ENCODE measurements at regions not wholly inside any gene's neighbourhood (a gene's known extent, or its start where the extent isn't known, plus 50 kb on each side); places are given as distances from the start of the nearest gene placed in this dataset.

- Histone ChIP-seq H3K36me3 (ENCODE audit: control insufficient read depth, insufficient read depth, low read length) (no peaks in the 10 kb centered on the region), H3K27me3 (ENCODE audit: control insufficient read depth, insufficient read depth, low read length, poor library complexity, severe bottlenecking) (no peaks in the 10 kb centered on the region), H3K4me3 (ENCODE audit: low read length) (no peak overlapping the region), H3K9ac (ENCODE audit: extremely low read depth, low read length, poor library complexity, severe bottlenecking) (no peak overlapping the region), H3K27ac (ENCODE audit: low read depth, low read length) (no peak overlapping the region), H3K4me1 (ENCODE audit: control insufficient read depth, insufficient read depth, low read length) (no peaks in the 10 kb centered on the region), H3K9me3 (ENCODE audit: control insufficient read depth, low read length) (no peaks in the 10 kb centered on the region)
- no peak overlapping the region for H3K4me3 Mint-ChIP-seq
- H3K27ac Mint-ChIP-seq = no peak overlapping the region
- H3K9me3 Mint-ChIP-seq = no peaks in the 10 kb centered on the region
- no peak for TF ChIP-seq CTCF (conservative IDR thresholded peaks at IDR 0.05)
- H3K27me3 Mint-ChIP-seq (ENCODE audit: insufficient read depth) = no peaks in the 10 kb centered on the region
- no peaks in the 10 kb centered on the region for H3K36me3 Mint-ChIP-seq (ENCODE audit: low read depth)
- DNase-seq = no peak
- no peaks in the 10 kb centered on the region for H3K4me1 Mint-ChIP-seq
- WGBS, 2 experiments (ENCODE audit: insufficient coverage in 1 of 2, insufficient read length in 1 of 2) = 81 to 92% methylated on average over 3 of the region's 3 CpGs
These were observed 422.7 kb upstream of the SYT1 start for GRCh38 chr12:78441737-78442453.

GRCh38 chr12:78442454-78442801 lies 422.1 kb upstream of the SYT1 start:
- Mint-ChIP-seq H3K4me3 (no peak overlapping the region), H3K36me3 (ENCODE audit: low read depth) (no peaks in the 10 kb centered on the region), H3K9me3 (no peaks in the 10 kb centered on the region), H3K27ac (no peak overlapping the region), H3K27me3 (ENCODE audit: insufficient read depth) (no peaks in the 10 kb centered on the region), H3K4me1 (no peaks in the 10 kb centered on the region)
- TF ChIP-seq CTCF (conservative IDR thresholded peaks at IDR 0.05) = no peak
- no peak overlapping the region for H3K9ac ChIP-seq (ENCODE audit: extremely low read depth, low read length, poor library complexity, severe bottlenecking)
- H3K27ac ChIP-seq (ENCODE audit: low read depth, low read length) = no peak overlapping the region
- no peaks in the 10 kb centered on the region for H3K36me3 ChIP-seq (ENCODE audit: control insufficient read depth, insufficient read depth, low read length)
- DNase-seq = no peak
- H3K4me3 ChIP-seq (ENCODE audit: low read length) = no peak overlapping the region
- no peaks in the 10 kb centered on the region for H3K9me3 ChIP-seq (ENCODE audit: control insufficient read depth, low read length)
- WGBS, 2 experiments (ENCODE audit: insufficient coverage in 1 of 2, insufficient read length in 1 of 2) = 57 to 77% methylated on average over 1 of the region's 1 CpG
- no peaks in the 10 kb centered on the region for H3K4me1 ChIP-seq (ENCODE audit: control insufficient read depth, insufficient read depth, low read length)
- no peaks in the 10 kb centered on the region for H3K27me3 ChIP-seq (ENCODE audit: control insufficient read depth, insufficient read depth, low read length, poor library complexity, severe bottlenecking)

- H3K9me3 Mint-ChIP-seq = no peaks in the 10 kb centered on the region
These were observed 418.0 kb upstream of the SYT1 start for GRCh38 chr12:78446555-78446954.

More at GRCh38 chr12:78446555-78446954, 418.0 kb upstream of the SYT1 start:
- TF ChIP-seq CTCF (conservative IDR thresholded peaks at IDR 0.05) = no peak
- no peaks in the 10 kb centered on the region for H3K27me3 Mint-ChIP-seq (ENCODE audit: insufficient read depth)
- no peak for DNase-seq
- no peaks in the 10 kb centered on the region for H3K36me3 Mint-ChIP-seq (ENCODE audit: low read depth)
- WGBS, 2 experiments (ENCODE audit: insufficient coverage in 1 of 2, insufficient read length in 1 of 2) = 89% methylated on average over 2 of the region's 2 CpGs; no CpG with 5 or more reads in 1 of the 2 experiments
- Histone ChIP-seq H3K27ac (ENCODE audit: low read depth, low read length) (no peak overlapping the region), H3K4me1 (ENCODE audit: control insufficient read depth, insufficient read depth, low read length) (peaks cover 5% of the 10 kb centered on the region), H3K27me3 (ENCODE audit: control insufficient read depth, insufficient read depth, low read length, poor library complexity, severe bottlenecking) (no peaks in the 10 kb centered on the region), H3K9me3 (ENCODE audit: control insufficient read depth, low read length) (no peaks in the 10 kb centered on the region), H3K4me3 (ENCODE audit: low read length) (no peak overlapping the region), H3K36me3 (ENCODE audit: control insufficient read depth, insufficient read depth, low read length) (no peaks in the 10 kb centered on the region), H3K9ac (ENCODE audit: extremely low read depth, low read length, poor library complexity, severe bottlenecking) (no peak overlapping the region)
- no peak overlapping the region for H3K4me3 Mint-ChIP-seq
- peaks cover 4% of the 10 kb centered on the region for H3K4me1 Mint-ChIP-seq
- H3K27ac Mint-ChIP-seq = no peak overlapping the region
